ENCODE measurements at regions not wholly inside any gene's neighbourhood (a gene's known extent, or its start where the extent isn't known, plus 50 kb on each side); places are given as distances from the start of the nearest gene placed in this dataset.

GRCh38 chr9:20187318-20187717 lies 398.5 kb upstream of the SLC24A2 start:
- TF ChIP-seq CTCF (IDR thresholded peaks at IDR 0.05) (no peak), EZH2phosphoT487 (IDR thresholded peaks at IDR 0.05) (no peak), EZH2 (IDR thresholded peaks at IDR 0.05) (no peak)

All from neural progenitor cell (in vitro differentiated cells).